WTC11 (cell line): ENCODE measurements at regions not wholly inside any gene's neighbourhood (a gene's known extent, or its start where the extent isn't known, plus 50 kb on each side); places are given as distances from the start of the nearest gene placed in this dataset.

Experiments
- ATAC-seq: fragments of 200-7000 bp; cut with Tn5 transposase; 2 replicates; pipeline ENCODE4 v1.10.0; 2021; ENCODE audit warnings: mild to moderate bottlenecking, moderate library complexity
- CTCF ChIA-PET: fragments of 300-600 bp; sonication (Branson Sonifier 250); formaldehyde crosslinking; loops from one replicate; lab custom pipeline; 2021; ENCODE audit warnings: antibody characterized with exemption; lab: Charles Lee
- POLR2A ChIA-PET: fragments of 350-600 bp; sonication (Branson Sonifier 250); formaldehyde crosslinking; loops from one replicate; lab custom pipeline; 2021; ENCODE audit warnings: antibody characterized with exemption; lab: Charles Lee
- DNase-seq: peaks from one replicate; pipeline ENCODE4 v3.0.0; 2021; ENCODE audit warnings: low spot score
- H3K27ac Mint-ChIP-seq: 2 replicates; pipeline ENCODE4 v1.8.0; 2021; ENCODE audit warnings: mixed read lengths
- H3K27me3 Mint-ChIP-seq: 2 replicates; pipeline ENCODE4 v1.8.0; 2021; ENCODE audit warnings: low read depth, mild to moderate bottlenecking, moderate library complexity, mixed read lengths
- H3K36me3 Mint-ChIP-seq: 2 replicates; pipeline ENCODE4 v1.8.0; 2021; ENCODE audit warnings: mixed read lengths
- H3K4me1 Mint-ChIP-seq: 2 replicates; pipeline ENCODE4 v1.8.0; 2022; ENCODE audit warnings: mixed read lengths
- H3K4me3 Mint-ChIP-seq: 2 replicates; pipeline ENCODE4 v1.8.0; 2021; ENCODE audit warnings: mild to moderate bottlenecking, moderate library complexity, mixed read lengths
- H3K9me3 Mint-ChIP-seq: 2 replicates; pipeline ENCODE4 v1.8.0; 2021; ENCODE audit warnings: mixed read lengths
- CREM ChIP-seq: sonication (generic); formaldehyde crosslinking; IDR thresholded peaks from 2 replicates; pipeline ENCODE4 v1.8.1; 2022; ENCODE audit warnings: mild to moderate bottlenecking, missing genetic modification reagents, moderate library complexity
- EMX1 ChIP-seq: fragments of 250-450 bp; sonication (Bioruptor Pico); IDR thresholded peaks from 2 replicates; pipeline ENCODE4 v1.8.0; 2021; ENCODE audit warnings: mild to moderate bottlenecking
- FOXP1 ChIP-seq: sonication (generic); formaldehyde crosslinking; IDR thresholded peaks from 2 replicates; pipeline ENCODE4 v1.8.0; 2022; ENCODE audit warnings: missing genetic modification reagents, mild to moderate bottlenecking, moderate library complexity, borderline replicate concordance
- GRHL2 ChIP-seq: fragments of 250-450 bp; sonication (Bioruptor Pico); IDR thresholded peaks from 2 replicates; pipeline ENCODE4 v1.8.0; 2022; ENCODE audit warnings: mild to moderate bottlenecking, moderate library complexity; ENCODE audit not compliant: insufficient replicate concordance, severe bottlenecking
- RELA ChIP-seq: sonication (generic); formaldehyde crosslinking; IDR thresholded peaks from 2 replicates; pipeline ENCODE4 v1.8.1; 2022; ENCODE audit warnings: missing genetic modification reagents, mild to moderate bottlenecking, borderline replicate concordance
- RORB ChIP-seq: fragments of 250-450 bp; sonication (Bioruptor Pico); IDR thresholded peaks from 2 replicates; pipeline ENCODE4 v1.9.0; 2021; ENCODE audit warnings: mild to moderate bottlenecking
- SMAD3 ChIP-seq: sonication (generic); formaldehyde crosslinking; IDR thresholded peaks from 2 replicates; pipeline ENCODE4 v1.8.0; 2022; ENCODE audit warnings: missing genetic modification reagents, mild to moderate bottlenecking, borderline replicate concordance
- ZNF138 ChIP-seq: sonication (generic); formaldehyde crosslinking; conservative IDR thresholded peaks from 2 replicates; pipeline ENCODE4 v1.8.1; 2022; ENCODE audit warnings: mild to moderate bottlenecking, moderate library complexity, missing genetic modification reagents
- ZNF232 ChIP-seq: sonication (generic); formaldehyde crosslinking; IDR thresholded peaks from 2 replicates; pipeline ENCODE4 v1.8.0; 2022; ENCODE audit warnings: mild to moderate bottlenecking, missing genetic modification reagents
- ZNF263 ChIP-seq: sonication (generic); formaldehyde crosslinking; IDR thresholded peaks from 2 replicates; pipeline ENCODE4 v1.8.1; 2022; ENCODE audit warnings: low read depth, mild to moderate bottlenecking, moderate library complexity, missing genetic modification reagents
- ZNF317 ChIP-seq: sonication (generic); formaldehyde crosslinking; IDR thresholded peaks from 2 replicates; pipeline ENCODE4 v1.8.1; 2023; ENCODE audit warnings: low read depth, mild to moderate bottlenecking, moderate library complexity, missing genetic modification reagents, borderline replicate concordance
- TF ChIP-seq, protein P1 (sequence below): sonication (generic); formaldehyde crosslinking; conservative IDR thresholded peaks from 2 replicates; pipeline ENCODE4 v1.8.1; 2023; ENCODE audit warnings: mild to moderate bottlenecking, low read depth, missing genetic modification reagents, moderate library complexity
- TF ChIP-seq, protein P2 (sequence below): fragments of 250-450 bp; sonication (Bioruptor Pico); IDR thresholded peaks from 2 replicates; pipeline ENCODE4 v1.9.0; 2021; ENCODE audit warnings: mild to moderate bottlenecking
- TF ChIP-seq, protein P3 (sequence below): sonication (generic); formaldehyde crosslinking; IDR thresholded peaks from 2 replicates; pipeline ENCODE4 v1.8.0; 2023; ENCODE audit warnings: mild to moderate bottlenecking, missing genetic modification reagents
- TF ChIP-seq, protein P4 (sequence below): sonication (generic); formaldehyde crosslinking; IDR thresholded peaks from 2 replicates; pipeline ENCODE4 v1.8.1; 2022; ENCODE audit warnings: low read depth, missing genetic modification reagents, borderline replicate concordance
- TF ChIP-seq, protein P5 (sequence below): fragments of 250-450 bp; sonication (Bioruptor Pico); IDR thresholded peaks from 2 replicates; pipeline ENCODE4 v1.9.0; 2021; ENCODE audit warnings: moderate library complexity, mild to moderate bottlenecking, inconsistent platforms, borderline replicate concordance
- TF ChIP-seq, protein P6 (sequence below): sonication (generic); formaldehyde crosslinking; IDR thresholded peaks from 2 replicates; pipeline ENCODE4 v1.8.1; 2022; ENCODE audit warnings: mild to moderate bottlenecking, moderate library complexity, missing genetic modification reagents
- TF ChIP-seq, protein P7 (sequence below): sonication (generic); formaldehyde crosslinking; IDR thresholded peaks from 2 replicates; pipeline ENCODE4 v1.8.1; 2023; ENCODE audit warnings: mild to moderate bottlenecking, missing genetic modification reagents
- TF ChIP-seq, protein P8 (sequence below): sonication (generic); formaldehyde crosslinking; IDR thresholded peaks from 2 replicates; pipeline ENCODE4 v1.8.1; 2023; ENCODE audit warnings: mild to moderate bottlenecking, missing genetic modification reagents
- TF ChIP-seq, protein P9 (sequence below): sonication (generic); formaldehyde crosslinking; IDR thresholded peaks from 2 replicates; pipeline ENCODE4 v1.8.0; 2023; ENCODE audit warnings: missing genetic modification reagents

DNA sequence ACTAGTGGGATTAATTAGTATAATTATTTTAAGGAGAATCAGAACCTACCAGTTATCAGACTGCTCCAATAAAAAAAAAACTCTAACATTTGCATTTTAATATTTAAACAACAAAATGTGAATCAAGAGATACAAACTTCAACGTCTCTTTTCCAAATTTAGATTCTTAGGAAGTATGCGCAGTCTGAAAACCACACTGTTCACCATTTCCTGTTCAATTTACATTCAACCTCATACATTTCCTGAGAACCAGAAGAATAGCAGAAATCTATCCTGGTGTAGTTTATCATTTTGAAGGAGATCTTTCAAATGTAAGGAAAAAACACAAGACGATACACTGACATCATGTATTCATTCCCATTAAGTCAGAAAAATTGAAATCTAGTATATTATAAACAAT, 869.2 kb downstream of the EFNA5 start (continued):
- TF ChIP-seq, protein P1, sequence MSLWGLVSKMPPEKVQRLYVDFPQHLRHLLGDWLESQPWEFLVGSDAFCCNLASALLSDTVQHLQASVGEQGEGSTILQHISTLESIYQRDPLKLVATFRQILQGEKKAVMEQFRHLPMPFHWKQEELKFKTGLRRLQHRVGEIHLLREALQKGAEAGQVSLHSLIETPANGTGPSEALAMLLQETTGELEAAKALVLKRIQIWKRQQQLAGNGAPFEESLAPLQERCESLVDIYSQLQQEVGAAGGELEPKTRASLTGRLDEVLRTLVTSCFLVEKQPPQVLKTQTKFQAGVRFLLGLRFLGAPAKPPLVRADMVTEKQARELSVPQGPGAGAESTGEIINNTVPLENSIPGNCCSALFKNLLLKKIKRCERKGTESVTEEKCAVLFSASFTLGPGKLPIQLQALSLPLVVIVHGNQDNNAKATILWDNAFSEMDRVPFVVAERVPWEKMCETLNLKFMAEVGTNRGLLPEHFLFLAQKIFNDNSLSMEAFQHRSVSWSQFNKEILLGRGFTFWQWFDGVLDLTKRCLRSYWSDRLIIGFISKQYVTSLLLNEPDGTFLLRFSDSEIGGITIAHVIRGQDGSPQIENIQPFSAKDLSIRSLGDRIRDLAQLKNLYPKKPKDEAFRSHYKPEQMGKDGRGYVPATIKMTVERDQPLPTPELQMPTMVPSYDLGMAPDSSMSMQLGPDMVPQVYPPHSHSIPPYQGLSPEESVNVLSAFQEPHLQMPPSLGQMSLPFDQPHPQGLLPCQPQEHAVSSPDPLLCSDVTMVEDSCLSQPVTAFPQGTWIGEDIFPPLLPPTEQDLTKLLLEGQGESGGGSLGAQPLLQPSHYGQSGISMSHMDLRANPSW (CRISPR knock-in tag): no peak
- TF ChIP-seq GRHL2 (no peak), ZNF263 (no peak), SMAD3 (CRISPR knock-in tag) (no peak), ZNF317 (CRISPR knock-in tag) (no peak)
- TF ChIP-seq, protein P2, sequence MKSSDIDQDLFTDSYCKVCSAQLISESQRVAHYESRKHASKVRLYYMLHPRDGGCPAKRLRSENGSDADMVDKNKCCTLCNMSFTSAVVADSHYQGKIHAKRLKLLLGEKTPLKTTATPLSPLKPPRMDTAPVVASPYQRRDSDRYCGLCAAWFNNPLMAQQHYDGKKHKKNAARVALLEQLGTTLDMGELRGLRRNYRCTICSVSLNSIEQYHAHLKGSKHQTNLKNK: no peak
- TF ChIP-seq, protein P3, sequence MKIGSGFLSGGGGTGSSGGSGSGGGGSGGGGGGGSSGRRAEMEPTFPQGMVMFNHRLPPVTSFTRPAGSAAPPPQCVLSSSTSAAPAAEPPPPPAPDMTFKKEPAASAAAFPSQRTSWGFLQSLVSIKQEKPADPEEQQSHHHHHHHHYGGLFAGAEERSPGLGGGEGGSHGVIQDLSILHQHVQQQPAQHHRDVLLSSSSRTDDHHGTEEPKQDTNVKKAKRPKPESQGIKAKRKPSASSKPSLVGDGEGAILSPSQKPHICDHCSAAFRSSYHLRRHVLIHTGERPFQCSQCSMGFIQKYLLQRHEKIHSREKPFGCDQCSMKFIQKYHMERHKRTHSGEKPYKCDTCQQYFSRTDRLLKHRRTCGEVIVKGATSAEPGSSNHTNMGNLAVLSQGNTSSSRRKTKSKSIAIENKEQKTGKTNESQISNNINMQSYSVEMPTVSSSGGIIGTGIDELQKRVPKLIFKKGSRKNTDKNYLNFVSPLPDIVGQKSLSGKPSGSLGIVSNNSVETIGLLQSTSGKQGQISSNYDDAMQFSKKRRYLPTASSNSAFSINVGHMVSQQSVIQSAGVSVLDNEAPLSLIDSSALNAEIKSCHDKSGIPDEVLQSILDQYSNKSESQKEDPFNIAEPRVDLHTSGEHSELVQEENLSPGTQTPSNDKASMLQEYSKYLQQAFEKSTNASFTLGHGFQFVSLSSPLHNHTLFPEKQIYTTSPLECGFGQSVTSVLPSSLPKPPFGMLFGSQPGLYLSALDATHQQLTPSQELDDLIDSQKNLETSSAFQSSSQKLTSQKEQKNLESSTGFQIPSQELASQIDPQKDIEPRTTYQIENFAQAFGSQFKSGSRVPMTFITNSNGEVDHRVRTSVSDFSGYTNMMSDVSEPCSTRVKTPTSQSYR (CRISPR knock-in tag): no peak
- TF ChIP-seq, all 79 proteins: peak for 0

DNA sequence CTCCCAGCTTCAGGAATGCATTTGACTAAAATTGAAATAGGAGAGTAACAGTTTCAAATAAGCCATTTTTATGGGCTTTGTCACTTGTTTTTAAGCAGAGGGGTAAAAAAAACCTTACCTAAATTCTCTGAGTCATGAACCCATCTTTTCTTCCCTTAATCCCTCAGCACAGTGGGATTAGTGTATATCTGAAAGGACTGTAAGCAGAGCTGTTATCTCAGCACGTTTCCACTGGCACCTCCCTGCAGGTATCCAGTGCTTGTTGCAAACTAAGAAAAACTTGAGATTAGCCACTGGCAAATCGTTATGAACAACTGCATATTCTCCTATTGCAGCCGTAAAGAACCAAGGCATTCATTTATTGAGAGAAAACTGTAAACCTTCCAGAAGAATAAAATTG, 872.7 kb downstream of the EFNA5 start:
- ATAC-seq: peak; percentile 74
- TF ChIP-seq, protein P4, sequence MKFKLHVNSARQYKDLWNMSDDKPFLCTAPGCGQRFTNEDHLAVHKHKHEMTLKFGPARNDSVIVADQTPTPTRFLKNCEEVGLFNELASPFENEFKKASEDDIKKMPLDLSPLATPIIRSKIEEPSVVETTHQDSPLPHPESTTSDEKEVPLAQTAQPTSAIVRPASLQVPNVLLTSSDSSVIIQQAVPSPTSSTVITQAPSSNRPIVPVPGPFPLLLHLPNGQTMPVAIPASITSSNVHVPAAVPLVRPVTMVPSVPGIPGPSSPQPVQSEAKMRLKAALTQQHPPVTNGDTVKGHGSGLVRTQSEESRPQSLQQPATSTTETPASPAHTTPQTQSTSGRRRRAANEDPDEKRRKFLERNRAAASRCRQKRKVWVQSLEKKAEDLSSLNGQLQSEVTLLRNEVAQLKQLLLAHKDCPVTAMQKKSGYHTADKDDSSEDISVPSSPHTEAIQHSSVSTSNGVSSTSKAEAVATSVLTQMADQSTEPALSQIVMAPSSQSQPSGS (CRISPR knock-in tag): no peak
- no peak for TF ChIP-seq ZNF138 (CRISPR knock-in tag)
- TF ChIP-seq RELA (CRISPR knock-in tag): no peak
- TF ChIP-seq, protein P5, sequence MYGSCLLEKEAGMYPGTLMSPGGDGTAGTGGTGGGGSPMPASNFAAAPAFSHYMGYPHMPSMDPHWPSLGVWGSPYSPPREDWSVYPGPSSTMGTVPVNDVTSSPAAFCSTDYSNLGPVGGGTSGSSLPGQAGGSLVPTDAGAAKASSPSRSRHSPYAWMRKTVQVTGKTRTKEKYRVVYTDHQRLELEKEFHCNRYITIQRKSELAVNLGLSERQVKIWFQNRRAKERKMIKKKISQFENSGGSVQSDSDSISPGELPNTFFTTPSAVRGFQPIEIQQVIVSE (CRISPR knock-in tag): no peak
- TF ChIP-seq CREM (CRISPR knock-in tag): no peak
- TF ChIP-seq, protein P6, sequence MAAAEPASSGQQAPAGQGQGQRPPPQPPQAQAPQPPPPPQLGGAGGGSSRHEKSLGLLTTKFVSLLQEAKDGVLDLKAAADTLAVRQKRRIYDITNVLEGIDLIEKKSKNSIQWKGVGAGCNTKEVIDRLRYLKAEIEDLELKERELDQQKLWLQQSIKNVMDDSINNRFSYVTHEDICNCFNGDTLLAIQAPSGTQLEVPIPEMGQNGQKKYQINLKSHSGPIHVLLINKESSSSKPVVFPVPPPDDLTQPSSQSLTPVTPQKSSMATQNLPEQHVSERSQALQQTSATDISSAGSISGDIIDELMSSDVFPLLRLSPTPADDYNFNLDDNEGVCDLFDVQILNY (CRISPR knock-in tag): no peak
- TF ChIP-seq, protein P7, sequence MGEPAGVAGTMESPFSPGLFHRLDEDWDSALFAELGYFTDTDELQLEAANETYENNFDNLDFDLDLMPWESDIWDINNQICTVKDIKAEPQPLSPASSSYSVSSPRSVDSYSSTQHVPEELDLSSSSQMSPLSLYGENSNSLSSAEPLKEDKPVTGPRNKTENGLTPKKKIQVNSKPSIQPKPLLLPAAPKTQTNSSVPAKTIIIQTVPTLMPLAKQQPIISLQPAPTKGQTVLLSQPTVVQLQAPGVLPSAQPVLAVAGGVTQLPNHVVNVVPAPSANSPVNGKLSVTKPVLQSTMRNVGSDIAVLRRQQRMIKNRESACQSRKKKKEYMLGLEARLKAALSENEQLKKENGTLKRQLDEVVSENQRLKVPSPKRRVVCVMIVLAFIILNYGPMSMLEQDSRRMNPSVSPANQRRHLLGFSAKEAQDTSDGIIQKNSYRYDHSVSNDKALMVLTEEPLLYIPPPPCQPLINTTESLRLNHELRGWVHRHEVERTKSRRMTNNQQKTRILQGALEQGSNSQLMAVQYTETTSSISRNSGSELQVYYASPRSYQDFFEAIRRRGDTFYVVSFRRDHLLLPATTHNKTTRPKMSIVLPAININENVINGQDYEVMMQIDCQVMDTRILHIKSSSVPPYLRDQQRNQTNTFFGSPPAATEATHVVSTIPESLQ (CRISPR knock-in tag): no peak
- TF ChIP-seq, protein P8, sequence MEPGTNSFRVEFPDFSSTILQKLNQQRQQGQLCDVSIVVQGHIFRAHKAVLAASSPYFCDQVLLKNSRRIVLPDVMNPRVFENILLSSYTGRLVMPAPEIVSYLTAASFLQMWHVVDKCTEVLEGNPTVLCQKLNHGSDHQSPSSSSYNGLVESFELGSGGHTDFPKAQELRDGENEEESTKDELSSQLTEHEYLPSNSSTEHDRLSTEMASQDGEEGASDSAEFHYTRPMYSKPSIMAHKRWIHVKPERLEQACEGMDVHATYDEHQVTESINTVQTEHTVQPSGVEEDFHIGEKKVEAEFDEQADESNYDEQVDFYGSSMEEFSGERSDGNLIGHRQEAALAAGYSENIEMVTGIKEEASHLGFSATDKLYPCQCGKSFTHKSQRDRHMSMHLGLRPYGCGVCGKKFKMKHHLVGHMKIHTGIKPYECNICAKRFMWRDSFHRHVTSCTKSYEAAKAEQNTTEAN (CRISPR knock-in tag): no peak
- TF ChIP-seq, protein P9, sequence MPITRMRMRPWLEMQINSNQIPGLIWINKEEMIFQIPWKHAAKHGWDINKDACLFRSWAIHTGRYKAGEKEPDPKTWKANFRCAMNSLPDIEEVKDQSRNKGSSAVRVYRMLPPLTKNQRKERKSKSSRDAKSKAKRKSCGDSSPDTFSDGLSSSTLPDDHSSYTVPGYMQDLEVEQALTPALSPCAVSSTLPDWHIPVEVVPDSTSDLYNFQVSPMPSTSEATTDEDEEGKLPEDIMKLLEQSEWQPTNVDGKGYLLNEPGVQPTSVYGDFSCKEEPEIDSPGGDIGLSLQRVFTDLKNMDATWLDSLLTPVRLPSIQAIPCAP: no peak
- TF ChIP-seq RORB: no peak
- TF ChIP-seq ZNF232 (CRISPR knock-in tag): no peak
- TF ChIP-seq EMX1 (CRISPR knock-in tag): no peak
- no peak for TF ChIP-seq FOXP1 (CRISPR knock-in tag)
- peaks cover 9% of the 10 kb centered on the region for H3K4me1 Mint-ChIP-seq
- DNase-seq: no peak
- no peaks in the 10 kb centered on the region for H3K36me3 Mint-ChIP-seq
- 0 out of 2 replicates have a peak overlapping the region, but pooled peaks have one; percentile 47 for H3K27ac Mint-ChIP-seq
- no peaks in the 10 kb centered on the region for H3K27me3 Mint-ChIP-seq
- POLR2A ChIA-PET: no interaction called here
- CTCF ChIA-PET: no interaction called here
- H3K4me3 Mint-ChIP-seq: no peak overlapping the region
- H3K9me3 Mint-ChIP-seq: no peaks in the 10 kb centered on the region
